SK-N-SH (cell line): ENCODE measurements at regions not wholly inside any gene's neighbourhood (a gene's known extent, or its start where the extent isn't known, plus 50 kb on each side); places are given as distances from the start of the nearest gene placed in this dataset.

ENCODE experiments used
- CTCF ChIA-PET: fragments of 300-600, 350-600 bp; formaldehyde crosslinking; extraction: SDS; loops from one replicate; lab custom pipeline; 2021; lab: Yijun Ruan, JAX
- POLR2A ChIA-PET: fragments of 350-600 bp; sonication (Branson Sonifier 250); formaldehyde crosslinking; extraction: SDS; loops from one replicate; lab custom pipeline; 2020; ENCODE audit warnings: antibody characterized with exemption, inconsistent platforms; lab: Yijun Ruan, JAX
- DNase-seq: peaks from one replicate; pipeline ENCODE4 v3.0.0; 2012
- H2AFZ ChIP-seq: fragments of 200-600 bp; sonication (generic); 2 replicates; pipeline ENCODE4 v1.8.1; 2016; ENCODE audit warnings: antibody characterized with exemption, mild to moderate bottlenecking, low read depth
- H3F3A ChIP-seq: fragments of 200-600 bp; sonication (generic); replicated peaks from 2 replicates; pipeline ENCODE3; 2016; ENCODE audit warnings: antibody characterized with exemption, mild to moderate bottlenecking; ENCODE audit not compliant: insufficient read depth
- H3K27ac ChIP-seq, 2 experiments: fragments of 200-500 bp in 1 of 2; fragments of 200-600 bp in 1 of 2; sonication (Bioruptor generic) in 1 of 2; sonication (generic), shearing (Covaris generic) in 1 of 2; 2 replicates each; pipeline versions ENCODE4 v1.5.1 to v1.6.1; 2014 to 2016; ENCODE audit warnings: low read depth in 2 of 2, inconsistent platforms in 1 of 2, low read length in 1 of 2, mild to moderate bottlenecking in 1 of 2, mixed read lengths in 1 of 2
- H3K27me3 ChIP-seq: fragments of 200-600 bp; sonication (generic), shearing (Covaris generic); 2 replicates; pipeline ENCODE4 v1.6.1; 2016; ENCODE audit warnings: mixed run types; ENCODE audit not compliant: insufficient read depth
- H3K36me3 ChIP-seq, 2 experiments: fragments of 200-500 bp in 1 of 2; fragments of 200-600 bp in 1 of 2; sonication (Bioruptor generic) in 1 of 2; sonication (generic) in 1 of 2; replicated peaks in 1 of 2; 2 replicates each; pipeline versions ENCODE3 to v1.5.1; 2014 to 2016; ENCODE audit warnings: low read length in 1 of 2, mild to moderate bottlenecking in 1 of 2; ENCODE audit not compliant: insufficient read depth in 2 of 2, control insufficient read depth in 1 of 2
- H3K4me1 ChIP-seq, 2 experiments: fragments of 200-500 bp in 1 of 2; fragments of 200-600 bp in 1 of 2; sonication (Bioruptor generic) in 1 of 2; sonication (generic), shearing (Covaris generic) in 1 of 2; 2 replicates each; pipeline versions ENCODE4 v1.5.1 to v1.6.1; 2014 to 2016; ENCODE audit warnings: low read depth in 1 of 2, low read length in 1 of 2, mixed run types in 1 of 2; ENCODE audit not compliant: insufficient read depth in 2 of 2, control insufficient read depth in 1 of 2
- H3K4me2 ChIP-seq: fragments of 200-600 bp; sonication (generic), shearing (Covaris generic); 2 replicates; pipeline ENCODE4 v1.6.1; 2017; ENCODE audit warnings: mixed run types
- H3K4me3 ChIP-seq, 2 experiments: fragments of 200-500 bp in 1 of 2; fragments of 200-600 bp in 1 of 2; sonication (Bioruptor generic) in 1 of 2; sonication (generic), shearing (Covaris generic) in 1 of 2; 2 replicates each; pipeline versions ENCODE4 v1.5.1 to v1.8.1; 2014 to 2016; ENCODE audit warnings: low read depth in 2 of 2, inconsistent platforms in 1 of 2, low read length in 1 of 2, mild to moderate bottlenecking in 1 of 2, mixed read lengths in 1 of 2, moderate library complexity in 1 of 2
- H3K79me2 ChIP-seq: fragments of 200-600 bp; sonication (generic); 2 replicates; pipeline ENCODE4 v1.8.1; 2017; ENCODE audit warnings: mild to moderate bottlenecking; ENCODE audit not compliant: insufficient read depth
- H3K9ac ChIP-seq: fragments of 200-600 bp; sonication (generic); 2 replicates; pipeline ENCODE4 v1.6.1; 2017; ENCODE audit warnings: mixed run types
- H3K9me2 ChIP-seq: fragments of 200-600 bp; sonication (generic); 2 replicates; pipeline ENCODE4 v1.6.1; 2017; ENCODE audit warnings: mixed run types
- H3K9me3 ChIP-seq: fragments of 200-600 bp; sonication (generic); 2 replicates; pipeline ENCODE4 v1.6.1; 2017; ENCODE audit warnings: mixed run types, mild to moderate bottlenecking, moderate library complexity
- H4K20me1 ChIP-seq: fragments of 200-600 bp; sonication (generic); 2 replicates; pipeline ENCODE4 v1.6.1; 2017; ENCODE audit warnings: mild to moderate bottlenecking, mixed run types; ENCODE audit not compliant: insufficient read depth
- CHD2 ChIP-seq: fragments of 150-350 bp; IDR thresholded peaks from 2 replicates; pipeline ENCODE4 v1.6.1; 2018; ENCODE audit warnings: low read length; ENCODE audit not compliant: partially characterized antibody
- ELF1 ChIP-seq: IDR thresholded peaks from 2 replicates; pipeline ENCODE4 v1.4.0; 2012
- EP300 ChIP-seq, 2 experiments: IDR thresholded peaks; 2 replicates each; pipeline versions ENCODE4 v1.4.0 to v1.6.1; 2012; ENCODE audit warnings: borderline replicate concordance in 1 of 2, low read depth in 1 of 2, low read length in 1 of 2
- FOSL2 ChIP-seq: IDR thresholded peaks from 2 replicates; pipeline ENCODE4 v1.4.0; 2012; ENCODE audit warnings: low read depth, mild to moderate bottlenecking, moderate library complexity, borderline replicate concordance
- GABPA ChIP-seq: IDR thresholded peaks from 2 replicates; pipeline ENCODE4 v1.4.0; 2012; ENCODE audit warnings: low read depth, mild to moderate bottlenecking
- GATA2 ChIP-seq: sonication (generic); formaldehyde crosslinking; IDR thresholded peaks from 2 replicates; pipeline ENCODE4 v1.5.0; 2020; ENCODE audit warnings: mild to moderate bottlenecking, missing genetic modification reagents
- IRF3 ChIP-seq: fragments of 150-350 bp; IDR thresholded peaks from 2 replicates; pipeline ENCODE4 v1.6.1; 2016; ENCODE audit warnings: mild to moderate bottlenecking, low read depth, low read length
- MEF2A ChIP-seq: IDR thresholded peaks from 2 replicates; pipeline ENCODE4 v1.4.0; 2012; ENCODE audit warnings: low read depth, borderline replicate concordance
- MXI1 ChIP-seq: IDR thresholded peaks from 2 replicates; pipeline ENCODE4 v1.6.1; 2012; ENCODE audit warnings: mild to moderate bottlenecking, low read depth, low read length, improper control_type of control experiment
- NFIC ChIP-seq: IDR thresholded peaks from 2 replicates; pipeline ENCODE4 v1.4.0; 2012; ENCODE audit warnings: borderline replicate concordance
- NRF1 ChIP-seq: IDR thresholded peaks from 2 replicates; pipeline ENCODE4 v1.6.1; 2012; ENCODE audit warnings: low read depth, mild to moderate bottlenecking, low read length
- RAD21 ChIP-seq: IDR thresholded peaks from 2 replicates; pipeline ENCODE4 v1.6.1; 2012; ENCODE audit warnings: mild to moderate bottlenecking, low read length
- SMC3 ChIP-seq: IDR thresholded peaks from 2 replicates; pipeline ENCODE4 v1.6.1; 2012; ENCODE audit warnings: low read depth, low read length, improper control_type of control experiment
- TCF12 ChIP-seq: IDR thresholded peaks from 2 replicates; pipeline ENCODE4 v1.4.0; 2012
- USF2 ChIP-seq: fragments of 150-350 bp; IDR thresholded peaks from 2 replicates; pipeline ENCODE4 v1.6.1; 2017; ENCODE audit warnings: antibody characterized with exemption, low read length, low read depth, borderline replicate concordance
- YY1 ChIP-seq: IDR thresholded peaks from 2 replicates; pipeline ENCODE4 v1.4.0; 2012; ENCODE audit warnings: low read depth, mild to moderate bottlenecking
- WGBS: methylation state at CpG from one replicate; pipeline ENCODE4 v1.1.6; 2017; ENCODE audit warnings: low lambda C conversion rate; 5-methylcytosine and 5-hydroxymethylcytosine counted together
- TF ChIP-seq, protein P1 (sequence below): IDR thresholded peaks from 2 replicates; pipeline ENCODE4; 2012
- TF ChIP-seq, protein P2 (sequence below): IDR thresholded peaks from 2 replicates; pipeline ENCODE4 v1.4.0; 2012; ENCODE audit warnings: low read depth
- TF ChIP-seq, protein P3 (sequence below): fragments of 200-600 bp; sonication (generic); IDR thresholded peaks from 2 replicates; pipeline ENCODE4 v1.6.1; 2017; ENCODE audit warnings: antibody characterized with exemption, mild to moderate bottlenecking, moderate library complexity
- TF ChIP-seq, protein P4 (sequence below): IDR thresholded peaks from 2 replicates; pipeline ENCODE4 v1.4.0; 2012; ENCODE audit warnings: low read depth, borderline replicate concordance

GRCh38 chr4:184273166-184274147 is 55.8 kb upstream of the ENPP6 start:
- POLR2A ChIA-PET = interaction anchor here (0.6 kb wide), 1 partner anchor 263 kb away, joined by 3 read pairs; no protein-coding TSS in a partner anchor

More at GRCh38 chr4:184273166-184274147, 55.8 kb upstream of the ENPP6 start:
- no peaks in the 10 kb centered on the region for H3K9me3 ChIP-seq
- no peak overlapping the region for H2AFZ ChIP-seq
- peaks cover 0 to 9% of the 10 kb centered on the region in 2 experiments; a peak in 1 of 4 replicates for H3K4me1 ChIP-seq
- no peaks in the 10 kb centered on the region for H3K79me2 ChIP-seq
- no peak overlapping the region for H3K27ac ChIP-seq
- no peak overlapping the region for H3K4me3 ChIP-seq
- H3F3A ChIP-seq = peaks cover 5% of the 10 kb centered on the region
- CTCF ChIA-PET = interaction anchor here (0.8 to 1.6 kb wide), 2 partner anchors 9 to 11 kb away, joined by 3 to 15 read pairs; no protein-coding TSS in a partner anchor
- H3K36me3 ChIP-seq = no peaks in the 10 kb centered on the region
- H3K9me2 ChIP-seq = no peaks in the 10 kb centered on the region
- no peak overlapping the region for H3K9ac ChIP-seq
- TF ChIP-seq MEF2A = no peak
- TF ChIP-seq YY1 = no peak
- TF ChIP-seq, protein P1, sequence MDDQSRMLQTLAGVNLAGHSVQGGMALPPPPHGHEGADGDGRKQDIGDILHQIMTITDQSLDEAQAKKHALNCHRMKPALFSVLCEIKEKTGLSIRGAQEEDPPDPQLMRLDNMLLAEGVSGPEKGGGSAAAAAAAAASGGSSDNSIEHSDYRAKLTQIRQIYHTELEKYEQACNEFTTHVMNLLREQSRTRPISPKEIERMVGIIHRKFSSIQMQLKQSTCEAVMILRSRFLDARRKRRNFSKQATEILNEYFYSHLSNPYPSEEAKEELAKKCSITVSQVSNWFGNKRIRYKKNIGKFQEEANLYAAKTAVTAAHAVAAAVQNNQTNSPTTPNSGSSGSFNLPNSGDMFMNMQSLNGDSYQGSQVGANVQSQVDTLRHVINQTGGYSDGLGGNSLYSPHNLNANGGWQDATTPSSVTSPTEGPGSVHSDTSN = no peak
- TF ChIP-seq TCF12 = no peak
- no peak for TF ChIP-seq SMC3
- TF ChIP-seq RAD21 = no peak
- no peak for TF ChIP-seq FOSL2
- no peak for TF ChIP-seq GABPA
- TF ChIP-seq, protein P2, sequence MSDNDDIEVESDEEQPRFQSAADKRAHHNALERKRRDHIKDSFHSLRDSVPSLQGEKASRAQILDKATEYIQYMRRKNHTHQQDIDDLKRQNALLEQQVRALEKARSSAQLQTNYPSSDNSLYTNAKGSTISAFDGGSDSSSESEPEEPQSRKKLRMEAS = no peak
- TF ChIP-seq, protein P3, sequence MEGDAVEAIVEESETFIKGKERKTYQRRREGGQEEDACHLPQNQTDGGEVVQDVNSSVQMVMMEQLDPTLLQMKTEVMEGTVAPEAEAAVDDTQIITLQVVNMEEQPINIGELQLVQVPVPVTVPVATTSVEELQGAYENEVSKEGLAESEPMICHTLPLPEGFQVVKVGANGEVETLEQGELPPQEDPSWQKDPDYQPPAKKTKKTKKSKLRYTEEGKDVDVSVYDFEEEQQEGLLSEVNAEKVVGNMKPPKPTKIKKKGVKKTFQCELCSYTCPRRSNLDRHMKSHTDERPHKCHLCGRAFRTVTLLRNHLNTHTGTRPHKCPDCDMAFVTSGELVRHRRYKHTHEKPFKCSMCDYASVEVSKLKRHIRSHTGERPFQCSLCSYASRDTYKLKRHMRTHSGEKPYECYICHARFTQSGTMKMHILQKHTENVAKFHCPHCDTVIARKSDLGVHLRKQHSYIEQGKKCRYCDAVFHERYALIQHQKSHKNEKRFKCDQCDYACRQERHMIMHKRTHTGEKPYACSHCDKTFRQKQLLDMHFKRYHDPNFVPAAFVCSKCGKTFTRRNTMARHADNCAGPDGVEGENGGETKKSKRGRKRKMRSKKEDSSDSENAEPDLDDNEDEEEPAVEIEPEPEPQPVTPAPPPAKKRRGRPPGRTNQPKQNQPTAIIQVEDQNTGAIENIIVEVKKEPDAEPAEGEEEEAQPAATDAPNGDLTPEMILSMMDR = no peak
- TF ChIP-seq, protein P4, sequence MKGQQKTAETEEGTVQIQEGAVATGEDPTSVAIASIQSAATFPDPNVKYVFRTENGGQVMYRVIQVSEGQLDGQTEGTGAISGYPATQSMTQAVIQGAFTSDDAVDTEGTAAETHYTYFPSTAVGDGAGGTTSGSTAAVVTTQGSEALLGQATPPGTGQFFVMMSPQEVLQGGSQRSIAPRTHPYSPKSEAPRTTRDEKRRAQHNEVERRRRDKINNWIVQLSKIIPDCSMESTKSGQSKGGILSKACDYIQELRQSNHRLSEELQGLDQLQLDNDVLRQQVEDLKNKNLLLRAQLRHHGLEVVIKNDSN = no peak
- TF ChIP-seq GATA2 (CRISPR knock-in tag) = no peak
- TF ChIP-seq NRF1 = no peak
- TF ChIP-seq USF2 = no peak
- no peak for TF ChIP-seq MXI1
- no peak for TF ChIP-seq ELF1
- TF ChIP-seq EP300 (IDR thresholded peaks at IDR 0.05; ENCODE audit: borderline replicate concordance in 1 of 2, low read depth in 1 of 2, low read length in 1 of 2) = no peak
- TF ChIP-seq CHD2 = no peak
- no peak for TF ChIP-seq NFIC
- no peak for TF ChIP-seq IRF3
- no peak overlapping the region for H3K4me2 ChIP-seq
- DNase-seq = no peak
- H4K20me1 ChIP-seq = no peaks in the 10 kb centered on the region
- no peaks in the 10 kb centered on the region for H3K27me3 ChIP-seq
- 75% methylated on average over 14 of the region's 17 CpGs for WGBS
